COLO668 (cell line): ENCODE measurements at regions not wholly inside any gene's neighbourhood (a gene's known extent, or its start where the extent isn't known, plus 50 kb on each side); places are given as distances from the start of the nearest gene placed in this dataset.

ENCODE experiments used
- DNase-seq: peaks from one replicate; lab custom pipeline; 2025; ENCODE audit not compliant: unreplicated experiment; lab: John Stamatoyannopoulos, UW

- DNase-seq = no peak
Observed at GRCh38 chr22:48337957-48338792, 1489.5 kb downstream of the BRD1 start.

- DNase-seq = no peak
Observed at GRCh38 chr22:48336339-48337060, 1491.2 kb downstream of the BRD1 start.

- DNase-seq = no peak
Observed at GRCh38 chr22:48335442-48336139, 1492.1 kb downstream of the BRD1 start.

- DNase-seq = no peak
Observed at GRCh38 chr22:48334971-48335370, 1492.7 kb downstream of the BRD1 start.

GRCh38 chr22:48333816-48334735, 1493.6 kb downstream of the BRD1 start:
- DNase-seq = no peak

GRCh38 chr22:48333323-48333763, 1494.3 kb downstream of the BRD1 start:
- peak; percentile 57 for DNase-seq

- no peak for DNase-seq
Observed at GRCh38 chr22:48332438-48333322, 1495.0 kb downstream of the BRD1 start.

GRCh38 chr22:48331691-48332220, 1495.9 kb downstream of the BRD1 start:
- no peak for DNase-seq

- DNase-seq = no peak
Observed at GRCh38 chr22:48331266-48331665, 1496.4 kb downstream of the BRD1 start.

GRCh38 chr22:48327721-48328120, 1500.0 kb downstream of the BRD1 start:
- DNase-seq = no peak

- no peak for DNase-seq
Observed at GRCh38 chr22:48323746-48324145, 1503.9 kb downstream of the BRD1 start.

- DNase-seq = no peak
Observed at GRCh38 chr22:48322907-48323306, 1504.8 kb downstream of the BRD1 start.

- DNase-seq = no peak
Observed at GRCh38 chr22:48321986-48322545, 1505.6 kb downstream of the BRD1 start.

GRCh38 chr22:48320683-48321451, 1506.8 kb downstream of the BRD1 start:
- peak; percentile 10 for DNase-seq

- no peak for DNase-seq
Observed at GRCh38 chr22:48320048-48320682, 1507.5 kb downstream of the BRD1 start.

GRCh38 chr22:48319321-48320047, 1508.2 kb downstream of the BRD1 start:
- no peak for DNase-seq
